Stimulated activated CD8-positive, alpha-beta memory T cell treated with anti-CD3 and anti-CD28 coated beads, Interleukin-2, amount 100 ng/mL, for 48 hours (primary cell): ENCODE measurements at regions not wholly inside any gene's neighbourhood (a gene's known extent, or its start where the extent isn't known, plus 50 kb on each side); places are given as distances from the start of the nearest gene placed in this dataset.

ENCODE experiments used
- DNase-seq, 2 donors: peaks; one replicate each; pipeline ENCODE4 v3.0.0-alpha.2; 2020; ENCODE audit warnings: low read depth in 2 of 2

DNA sequence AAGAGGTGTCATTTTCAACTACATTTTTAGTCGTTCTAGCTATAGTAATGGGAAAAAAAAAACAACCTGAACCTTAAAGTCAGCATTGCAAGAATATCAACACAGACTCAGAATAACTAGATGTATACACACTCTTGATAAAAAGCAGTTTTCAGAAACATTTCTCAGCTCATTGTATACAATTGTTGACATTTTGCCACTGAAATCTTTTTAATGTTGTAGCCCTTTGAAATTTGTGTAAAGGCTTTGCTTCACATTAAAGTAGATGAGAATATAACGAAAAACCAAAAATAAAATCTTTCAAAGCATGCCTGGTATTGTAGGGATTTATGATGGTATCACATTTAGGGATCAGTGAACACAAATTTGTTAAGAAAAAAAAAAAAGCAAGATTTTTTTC, 87.2 kb upstream of the SLC10A2 start:
- DNase-seq, result no peak

DNA sequence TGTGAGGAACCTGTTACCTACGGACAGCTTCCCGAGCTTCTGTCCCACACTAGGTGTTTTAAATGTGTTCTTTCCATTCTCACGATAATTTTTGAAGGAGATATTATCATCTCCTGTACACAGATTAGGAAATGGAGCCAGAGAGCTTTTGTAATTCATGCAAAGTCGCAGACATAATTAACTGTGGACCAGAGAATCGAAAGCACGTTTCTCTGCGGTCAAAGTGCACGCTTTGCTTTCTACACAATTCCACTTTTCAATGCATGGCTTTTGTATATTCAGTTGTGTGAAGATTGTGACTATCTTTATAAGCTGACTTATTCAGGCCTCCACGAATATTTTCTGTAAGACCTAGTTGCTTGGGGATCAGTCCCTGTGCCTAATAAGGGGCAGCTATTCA, 81.7 kb upstream of the SLC10A2 start:
- no peak for DNase-seq

DNA sequence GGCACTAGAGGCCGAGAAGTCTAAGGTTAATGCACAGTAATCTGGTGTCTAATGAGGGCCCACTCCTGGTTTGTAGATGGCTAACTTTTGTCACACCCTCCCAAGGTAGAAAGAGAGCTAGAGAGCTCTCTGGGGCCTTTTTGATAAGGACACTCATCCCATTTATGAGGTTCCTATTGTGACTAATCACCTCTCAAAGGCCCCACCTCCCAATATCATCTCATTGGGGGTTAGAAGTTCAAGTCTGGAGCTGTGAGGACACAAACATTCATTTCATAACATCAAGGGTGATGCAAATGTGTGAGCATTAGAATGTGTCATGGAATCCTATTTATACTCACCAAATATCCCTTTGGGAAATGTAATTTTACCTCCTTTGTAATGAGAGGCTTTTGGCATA, 79.2 kb upstream of the SLC10A2 start:
- DNase-seq, result no peak

DNA sequence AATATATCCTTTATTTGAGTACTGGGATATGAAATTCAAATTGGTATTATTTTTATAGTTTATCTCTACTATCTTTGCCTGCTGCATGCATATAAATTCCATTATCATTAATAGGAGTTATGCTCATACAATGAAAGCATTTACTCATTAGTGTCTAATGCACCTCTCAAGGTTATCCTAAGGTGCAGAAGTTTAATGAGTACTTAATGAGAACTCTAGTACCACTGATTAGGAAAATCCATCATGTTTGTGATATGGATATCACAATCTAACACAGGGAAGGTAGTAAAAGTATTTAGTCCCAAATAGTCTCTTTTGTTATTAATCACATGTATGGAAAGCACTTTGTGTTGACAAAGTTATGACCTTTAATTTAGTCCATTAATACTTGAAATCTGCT, 77.2 kb upstream of the SLC10A2 start:
- no peak for DNase-seq

DNA sequence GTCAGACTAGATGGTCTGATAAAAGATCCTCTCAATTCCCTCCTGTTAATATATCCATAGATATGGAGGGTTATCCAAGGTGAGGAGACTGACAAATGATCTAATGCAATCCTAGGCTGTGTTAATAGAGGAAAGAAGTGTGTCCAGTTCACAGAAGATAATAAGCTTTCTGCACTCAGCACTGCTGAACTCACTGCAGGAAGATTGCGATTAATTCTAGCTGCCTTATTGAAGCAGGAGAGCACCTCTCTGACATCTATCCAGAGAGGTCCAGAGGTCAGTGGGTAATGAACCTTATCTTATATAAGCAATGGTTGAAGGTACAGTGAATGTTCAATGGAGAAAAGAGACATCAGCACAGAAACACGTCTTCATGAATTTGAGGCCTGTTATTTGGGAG, 75.9 kb upstream of the SLC10A2 start:
- DNase-seq, result no peak

DNA sequence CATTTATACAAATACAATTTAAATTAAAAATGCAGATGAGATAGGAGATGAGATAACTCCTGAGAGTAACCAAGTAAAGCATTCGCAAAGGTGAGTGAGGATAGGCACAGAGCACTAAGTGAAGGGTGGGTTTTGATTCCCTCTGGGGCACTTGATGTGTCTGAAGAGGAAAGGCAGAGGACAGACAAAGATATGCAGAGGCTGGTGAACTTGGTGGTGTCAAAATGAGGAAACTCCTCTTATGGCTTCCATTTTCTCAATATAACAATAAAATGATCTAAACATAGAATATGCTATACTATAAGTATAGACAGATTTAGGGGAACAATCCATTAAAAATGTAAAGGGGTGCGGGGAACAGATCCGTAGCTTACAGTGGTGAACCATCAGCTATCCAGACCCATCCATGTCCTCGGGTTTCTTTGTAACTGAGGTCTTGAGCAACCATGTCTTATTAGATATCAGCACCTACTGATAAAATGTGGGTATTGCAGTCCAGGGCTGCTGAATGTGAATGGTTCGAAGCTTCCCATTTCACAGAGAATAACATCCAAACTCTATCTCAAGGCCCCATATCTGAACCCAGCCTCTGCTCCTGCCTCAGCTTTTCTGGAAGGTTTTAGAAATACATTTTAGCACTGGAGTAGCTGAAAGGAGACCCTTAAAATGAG, 73.9 kb upstream of the SLC10A2 start:
- no peak for DNase-seq

DNA sequence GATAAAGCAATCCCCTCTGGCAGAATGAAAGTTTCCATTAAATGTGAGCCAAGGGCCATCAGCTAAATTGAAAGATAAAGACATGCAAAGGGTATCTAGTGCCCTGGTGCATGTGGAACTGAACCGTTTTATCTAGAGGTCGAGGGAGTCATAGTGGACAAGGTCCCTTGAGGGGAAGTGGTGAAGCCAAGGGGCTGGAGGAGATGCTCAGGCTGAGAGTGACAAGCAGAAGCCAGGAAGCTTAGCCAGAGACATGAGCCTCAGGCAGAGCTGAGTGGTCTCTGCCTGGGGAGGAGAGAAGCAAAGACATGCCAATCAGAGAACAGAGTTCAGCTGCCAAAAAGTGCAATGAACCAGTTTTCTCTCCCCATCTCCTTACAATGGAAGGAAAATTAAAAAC, 68.1 kb upstream of the SLC10A2 start:
- DNase-seq, result no peak

DNA sequence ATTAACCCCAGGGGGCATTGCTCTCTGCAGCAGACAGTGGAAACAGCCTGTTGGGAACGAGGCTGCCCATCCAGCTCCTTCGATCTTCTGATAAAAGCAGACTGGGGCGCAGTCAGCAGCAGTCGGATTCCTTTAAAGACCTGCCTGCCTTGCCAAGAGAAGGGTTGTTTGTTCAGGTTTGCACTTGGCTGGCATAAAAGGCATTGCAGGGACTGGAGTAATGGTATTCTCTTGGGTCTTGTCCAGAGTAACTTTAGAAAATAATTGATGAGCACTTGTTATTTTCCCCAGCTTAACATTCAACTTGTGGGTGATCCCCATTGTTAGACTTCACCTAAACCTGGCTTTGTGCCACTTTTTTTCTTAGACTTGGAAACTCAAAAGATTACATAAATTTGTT, 67.3 kb upstream of the SLC10A2 start:
- no peak for DNase-seq

DNA sequence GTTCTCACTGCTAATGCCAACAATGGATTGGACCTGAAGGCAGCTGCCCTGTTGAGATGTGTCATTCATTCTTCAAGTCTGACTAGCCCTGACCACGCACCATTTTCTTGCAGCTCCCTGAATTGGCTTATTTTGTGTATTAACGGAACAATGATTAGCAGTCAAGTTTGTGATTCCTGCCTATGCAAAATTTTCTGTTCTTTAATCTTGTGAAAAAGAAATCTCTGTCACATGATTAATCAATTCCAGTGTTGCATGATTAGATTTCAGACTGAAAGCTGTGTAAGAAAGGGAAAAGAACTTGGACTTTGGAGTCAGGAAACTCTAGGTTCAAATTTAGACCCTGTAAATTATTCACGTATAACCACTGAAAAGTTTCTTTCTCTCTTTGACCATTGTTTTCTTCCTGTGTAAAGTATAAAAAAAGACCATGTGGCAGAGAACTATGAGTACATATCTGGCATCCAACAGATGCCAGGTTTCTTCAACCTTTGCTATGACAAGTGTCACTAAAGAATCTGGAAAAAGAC, 64.5 kb upstream of the SLC10A2 start:
- DNase-seq, result no peak

DNA sequence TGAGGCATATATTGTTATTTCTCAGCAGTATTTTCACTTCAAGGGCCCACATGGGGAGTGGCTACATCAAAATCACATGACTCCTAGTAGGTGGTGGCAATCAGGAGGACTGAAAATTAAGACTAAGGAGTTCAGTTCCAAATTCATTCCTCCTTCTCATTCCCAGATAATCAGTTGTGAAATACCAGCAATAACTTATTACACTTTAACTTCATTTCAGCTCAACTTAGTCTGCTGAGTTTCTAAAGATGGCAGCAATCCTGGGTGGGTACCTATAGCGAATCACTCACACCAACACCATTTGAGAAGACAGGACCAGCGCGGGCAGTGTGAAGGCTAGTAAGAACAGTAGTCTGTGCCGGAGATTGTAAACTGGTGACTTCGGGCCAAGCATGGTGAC, 63.9 kb upstream of the SLC10A2 start:
- DNase-seq, result no peak
